B cell (primary cell): ENCODE measurements at regions not wholly inside any gene's neighbourhood (a gene's known extent, or its start where the extent isn't known, plus 50 kb on each side); places are given as distances from the start of the nearest gene placed in this dataset.

Source experiments
- ATAC-seq: fragments of 200-7000 bp; cut with Tn5 transposase; one replicate; pipeline ENCODE4 v1.10.0; 2021; ENCODE audit warnings: low read depth, mild to moderate bottlenecking, moderate number of reproducible peaks, moderate library complexity
- CTCF ChIA-PET: fragments of 350-600 bp; sonication (Branson Sonifier 250); formaldehyde crosslinking; loops from one replicate; lab custom pipeline; 2021; ENCODE audit warnings: antibody characterized with exemption, inconsistent platforms; lab: Charles Lee
- POLR2A ChIA-PET: fragments of 350-600 bp; sonication (Branson Sonifier 250); formaldehyde crosslinking; loops from one replicate; lab custom pipeline; 2021; ENCODE audit warnings: antibody characterized with exemption; lab: Charles Lee
- DNase-seq: peaks from one replicate; pipeline ENCODE4 v3.0.0; 2013
- H2AFZ ChIP-seq: 2 replicates; pipeline ENCODE4 v1.6.1; 2012; ENCODE audit warnings: mild to moderate bottlenecking, low read depth, low read length; ENCODE audit not compliant: insufficient read depth, poor library complexity, severe bottlenecking
- H3K27ac ChIP-seq, 2 donors: 1 replicate in 1 of 2; 2 replicates in 1 of 2; pipeline ENCODE4 v1.5.1; 2012 to 2013; ENCODE audit warnings: low read length in 2 of 2, mild to moderate bottlenecking in 2 of 2, moderate library complexity in 1 of 2
- H3K27me3 ChIP-seq, 4 experiments: fragments of 200-600 bp in 1 of 4; sonication (generic) in 1 of 4; replicated peaks in 1 of 4; 1 replicate in 2 of 4; 2 replicates in 2 of 4; pipeline versions ENCODE4 v1.6.1 to v1.7.0; 2013 to 2016; ENCODE audit warnings: low read length in 3 of 4, mild to moderate bottlenecking in 2 of 4, mixed read lengths in 1 of 4, moderate library complexity in 1 of 4; ENCODE audit not compliant: insufficient read depth in 4 of 4, control insufficient read depth in 3 of 4; ENCODE audit errors: control extremely low read depth in 1 of 4
- H3K36me3 ChIP-seq, 2 experiments: replicated peaks in 1 of 2; 1 replicate in 1 of 2; 2 replicates in 1 of 2; pipeline versions ENCODE4 v1.6.1 to v1.7.1; 2013; ENCODE audit warnings: low read length in 1 of 2; ENCODE audit not compliant: insufficient read depth in 2 of 2, control insufficient read depth in 1 of 2; ENCODE audit errors: control extremely low read depth in 1 of 2, extremely low read depth in 1 of 2
- H3K4me1 ChIP-seq, 2 donors: fragments of 200-600 bp in 1 of 2; sonication (generic) in 1 of 2; 1 replicate in 1 of 2; 2 replicates in 1 of 2; pipeline versions ENCODE4 v1.5.1 to v1.6.1; 2013 to 2017; ENCODE audit warnings: low read length in 2 of 2; ENCODE audit not compliant: control insufficient read depth in 2 of 2, insufficient read depth in 2 of 2
- H3K4me2 ChIP-seq: replicated peaks from 2 replicates; pipeline ENCODE3; 2012; ENCODE audit warnings: mild to moderate bottlenecking, low read depth, low read length; ENCODE audit not compliant: poor library complexity, severe bottlenecking
- H3K4me3 ChIP-seq, 5 experiments: fragments of 200-600 bp in 1 of 5; sonication (generic) in 1 of 5; 1 replicate in 3 of 5; 2 replicates in 2 of 5; pipeline versions ENCODE4 v1.5.1 to v1.7.0; 2011 to 2016; ENCODE audit warnings: low read length in 4 of 5, mild to moderate bottlenecking in 4 of 5, low read depth in 2 of 5, control low read depth in 1 of 5, moderate library complexity in 1 of 5; ENCODE audit not compliant: insufficient read depth in 1 of 5; ENCODE audit errors: control extremely low read depth in 1 of 5, extremely low read depth in 1 of 5
- H3K79me2 ChIP-seq: fragments of 200-600 bp; sonication (generic); one replicate; pipeline ENCODE4 v1.6.0; 2016; ENCODE audit warnings: low read length; ENCODE audit not compliant: control insufficient read depth, insufficient read depth
- H3K9ac ChIP-seq: fragments of 200-600 bp; sonication (generic); 2 replicates; pipeline ENCODE4 v1.6.1; 2017; ENCODE audit warnings: mild to moderate bottlenecking, low read length, moderate library complexity
- H3K9me3 ChIP-seq, 3 donors: one replicate each; pipeline versions ENCODE4 v1.6.1 to v1.7.1; 2013; ENCODE audit warnings: low read length in 2 of 3; ENCODE audit not compliant: control insufficient read depth in 2 of 3, insufficient read depth in 1 of 3; ENCODE audit errors: control extremely low read depth in 1 of 3
- H4K20me1 ChIP-seq: 2 replicates; pipeline ENCODE4 v1.6.0; 2012; ENCODE audit warnings: mild to moderate bottlenecking, low read length; ENCODE audit not compliant: insufficient read depth, control insufficient read depth, poor library complexity, severe bottlenecking
- H3K27ac Mint-ChIP-seq: one replicate; pipeline ENCODE4 v1.8.0; 2021; ENCODE audit warnings: mixed read lengths
- H3K27me3 Mint-ChIP-seq: one replicate; pipeline ENCODE4 v1.8.0; 2021; ENCODE audit warnings: mixed read lengths
- H3K4me1 Mint-ChIP-seq: one replicate; pipeline ENCODE4 v1.8.0; 2021; ENCODE audit warnings: mixed read lengths
- H3K4me3 Mint-ChIP-seq: one replicate; pipeline ENCODE4 v1.8.0; 2021; ENCODE audit warnings: mixed read lengths
- H3K9me3 Mint-ChIP-seq: one replicate; pipeline ENCODE4 v1.8.0; 2022; ENCODE audit warnings: mixed read lengths; ENCODE audit not compliant: insufficient read depth
- EZH2 ChIP-seq: IDR thresholded peaks from 2 replicates; pipeline ENCODE4 v1.6.1; 2012; ENCODE audit warnings: borderline replicate concordance, low read depth, mild to moderate bottlenecking, moderate library complexity, low read length; ENCODE audit not compliant: insufficient read depth, poor library complexity, severe bottlenecking
- WGBS: methylation state at CpG from one replicate; pipeline ENCODE4 v1.1.5; 2013; ENCODE audit warnings: missing lambda C conversion rate; ENCODE audit not compliant: insufficient coverage; 5-methylcytosine and 5-hydroxymethylcytosine counted together
- intact Hi-C: fragments of 100-400 bp; cut with micrococcal nuclease; formaldehyde crosslinking; loops from one replicate; pipeline ENCODE4 v1.10.0; 2022
- TF ChIP-seq, protein P1 (sequence below): fragments of 200-600 bp; IDR thresholded peaks from one replicate; pipeline ENCODE4 v1.8.0; 2022; ENCODE audit warnings: antibody characterized with exemption, mild to moderate bottlenecking

DNA sequence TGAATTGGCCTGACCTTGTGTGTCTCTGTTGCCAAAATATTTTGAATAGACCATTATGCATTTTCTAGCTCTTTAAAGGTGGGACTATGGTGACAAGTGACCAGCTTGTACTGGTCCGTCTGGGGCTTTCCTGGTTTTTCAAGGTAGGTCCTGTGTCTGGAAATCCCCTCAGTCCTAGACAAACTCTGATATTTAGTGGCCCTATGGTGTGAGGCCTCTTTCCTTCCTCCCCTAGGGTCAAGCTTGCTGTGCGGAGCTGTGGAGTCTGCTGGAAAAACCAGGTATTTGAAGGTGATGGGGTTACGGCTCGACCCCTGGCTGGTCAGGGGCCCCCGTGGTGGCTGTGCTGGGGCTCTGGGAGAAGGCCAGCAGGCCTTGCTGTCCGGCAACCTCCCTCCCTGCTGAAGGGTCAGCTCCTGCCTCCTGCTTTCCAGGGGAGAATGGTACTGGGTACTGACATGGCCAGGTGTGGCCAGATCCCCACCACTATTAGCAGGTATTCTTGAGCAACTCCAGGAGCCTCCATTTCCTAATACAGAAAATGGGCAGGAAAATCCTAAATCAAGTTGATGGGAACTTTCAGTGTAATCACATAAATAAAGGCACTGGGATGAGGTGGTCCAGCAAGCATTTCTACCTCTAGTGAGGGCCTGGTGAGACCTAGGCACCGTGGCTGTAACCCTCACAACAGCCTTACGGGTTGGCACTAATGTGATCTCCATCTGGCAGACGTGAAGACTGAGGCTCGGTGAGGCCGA is 86.2 kb upstream of the HS6ST1 start:
- ATAC-seq (no peak), DNase-seq (no peak)
- no peaks in the 10 kb centered on the region for H3K4me1 ChIP-seq
- ChIA-PET POLR2A (no interaction called here), CTCF (interaction anchor here (0.6 kb wide), 1 partner anchor 10 kb away, joined by 4 read pairs; no protein-coding TSS in a partner anchor)
- H3K27me3 Mint-ChIP-seq, result peaks cover 13% of the 10 kb centered on the region
- H3K27me3 ChIP-seq, result no peaks in the 10 kb centered on the region
- no peak overlapping the region for H3K4me3 Mint-ChIP-seq
- WGBS, result 93% methylated on average over 6 of the region's 11 CpGs
- H2AFZ ChIP-seq, result no peak overlapping the region
- no peak overlapping the region for H3K27ac ChIP-seq
- H4K20me1 ChIP-seq, result no peaks in the 10 kb centered on the region
- no peak overlapping the region for H3K4me2 ChIP-seq
- intact Hi-C loops, result no loop called here
- H3K9ac ChIP-seq, result no peak overlapping the region
- H3K36me3 ChIP-seq, result no peaks in the 10 kb centered on the region
- no peak overlapping the region for H3K4me3 ChIP-seq
- no peaks in the 10 kb centered on the region for H3K4me1 Mint-ChIP-seq
- no peaks in the 10 kb centered on the region for H3K9me3 Mint-ChIP-seq
- TF ChIP-seq, protein P1, sequence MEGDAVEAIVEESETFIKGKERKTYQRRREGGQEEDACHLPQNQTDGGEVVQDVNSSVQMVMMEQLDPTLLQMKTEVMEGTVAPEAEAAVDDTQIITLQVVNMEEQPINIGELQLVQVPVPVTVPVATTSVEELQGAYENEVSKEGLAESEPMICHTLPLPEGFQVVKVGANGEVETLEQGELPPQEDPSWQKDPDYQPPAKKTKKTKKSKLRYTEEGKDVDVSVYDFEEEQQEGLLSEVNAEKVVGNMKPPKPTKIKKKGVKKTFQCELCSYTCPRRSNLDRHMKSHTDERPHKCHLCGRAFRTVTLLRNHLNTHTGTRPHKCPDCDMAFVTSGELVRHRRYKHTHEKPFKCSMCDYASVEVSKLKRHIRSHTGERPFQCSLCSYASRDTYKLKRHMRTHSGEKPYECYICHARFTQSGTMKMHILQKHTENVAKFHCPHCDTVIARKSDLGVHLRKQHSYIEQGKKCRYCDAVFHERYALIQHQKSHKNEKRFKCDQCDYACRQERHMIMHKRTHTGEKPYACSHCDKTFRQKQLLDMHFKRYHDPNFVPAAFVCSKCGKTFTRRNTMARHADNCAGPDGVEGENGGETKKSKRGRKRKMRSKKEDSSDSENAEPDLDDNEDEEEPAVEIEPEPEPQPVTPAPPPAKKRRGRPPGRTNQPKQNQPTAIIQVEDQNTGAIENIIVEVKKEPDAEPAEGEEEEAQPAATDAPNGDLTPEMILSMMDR, result no peak
- no peak for TF ChIP-seq EZH2
- H3K9me3 ChIP-seq, result peaks cover 0 to 3% (median 0%) of the 10 kb centered on the region in 3 donors
- no peak overlapping the region for H3K27ac Mint-ChIP-seq
- H3K79me2 ChIP-seq, result no peaks in the 10 kb centered on the region

DNA sequence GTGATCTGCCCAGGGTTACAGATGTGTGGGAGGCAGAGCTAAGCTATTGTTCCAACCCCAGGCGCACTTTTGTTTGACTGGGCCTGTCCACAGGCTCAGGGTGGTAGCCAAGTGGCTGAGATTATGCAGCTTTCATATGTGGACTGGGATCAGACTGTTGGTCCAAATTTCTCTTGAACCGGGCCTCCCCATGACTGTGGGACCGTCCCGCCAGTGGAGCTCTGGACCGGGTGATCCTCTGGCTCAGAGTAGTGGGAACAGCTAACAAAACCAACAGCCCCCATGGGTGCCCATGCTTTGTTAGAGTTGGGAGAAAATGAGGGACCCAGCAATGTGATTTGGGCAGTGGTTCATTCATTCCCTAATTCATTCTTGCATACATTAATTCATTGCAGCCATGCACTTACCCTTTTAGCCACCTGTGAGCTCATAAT is 86.8 kb upstream of the HS6ST1 start:
- POLR2A ChIA-PET, result no interaction called here
- no peaks in the 10 kb centered on the region for H4K20me1 ChIP-seq
- 95% methylated on average over 4 of the region's 5 CpGs for WGBS
- Mint-ChIP-seq H3K27me3 (peaks cover 11% of the 10 kb centered on the region), H3K27ac (no peak overlapping the region), H3K4me3 (no peak overlapping the region), H3K4me1 (no peaks in the 10 kb centered on the region), H3K9me3 (no peaks in the 10 kb centered on the region)
- no peaks in the 10 kb centered on the region for H3K4me1 ChIP-seq
- TF ChIP-seq, protein P1, result no peak
- no peak for TF ChIP-seq EZH2
- no peaks in the 10 kb centered on the region for H3K36me3 ChIP-seq
- H3K79me2 ChIP-seq, result no peaks in the 10 kb centered on the region
- no peak overlapping the region for H3K9ac ChIP-seq
- no peak overlapping the region for H3K4me3 ChIP-seq
- peaks cover 0 to 3% (median 0%) of the 10 kb centered on the region in 3 donors for H3K9me3 ChIP-seq
- H2AFZ ChIP-seq, result no peak overlapping the region
- ATAC-seq (no peak), DNase-seq (no peak)
- H3K4me2 ChIP-seq, result no peak overlapping the region
- H3K27ac ChIP-seq, result no peak overlapping the region
- CTCF ChIA-PET, result interaction anchor here (0.6 kb wide), 1 partner anchor 10 kb away, joined by 4 read pairs; no protein-coding TSS in a partner anchor
- intact Hi-C loops, result no loop called here
- H3K27me3 ChIP-seq, result no peaks in the 10 kb centered on the region
